Suprapubic skin (tissue), 4 donors: ENCODE measurements at regions not wholly inside any gene's neighbourhood (a gene's known extent, or its start where the extent isn't known, plus 50 kb on each side); places are given as distances from the start of the nearest gene placed in this dataset.

Experiments
- CTCF ChIP-seq, 2 donors: fragments of 200-600 bp in 1 of 2; fragments of 450-650 bp in 1 of 2; sonication (generic) in 1 of 2; IDR thresholded peaks; one replicate each; pipeline ENCODE4 v1.5.1; 2016 to 2019; ENCODE audit warnings: antibody characterized with exemption in 2 of 2, mild to moderate bottlenecking in 1 of 2, moderate library complexity in 1 of 2
- EP300 ChIP-seq: sonication (generic); formaldehyde crosslinking; IDR thresholded peaks from one replicate; pipeline ENCODE4 v1.6.1; 2017; ENCODE audit warnings: antibody characterized with exemption
- POLR2A ChIP-seq, 2 donors: fragments of 450-650 bp; IDR thresholded peaks; one replicate each; pipeline ENCODE4 v1.6.1; 2017; ENCODE audit warnings: antibody characterized with exemption in 2 of 2, mild to moderate bottlenecking in 2 of 2, moderate library complexity in 2 of 2
- POLR2AphosphoS5 ChIP-seq, 3 donors: sonication (generic); formaldehyde crosslinking; IDR thresholded peaks; one replicate each; pipeline ENCODE4 v1.6.1; 2017; ENCODE audit warnings: antibody characterized with exemption in 3 of 3

- TF ChIP-seq POLR2A (IDR thresholded peaks at IDR 0.05) (no peak), CTCF (IDR thresholded peaks at IDR 0.05) (no peak), EP300 (no peak), POLR2AphosphoS5 (IDR thresholded peaks at IDR 0.05) (no peak)
These were observed 421.4 kb upstream of the UBE2E3 start for GRCh38 chr2:180559038-180559437.
